ENCODE measurements at regions not wholly inside any gene's neighbourhood (a gene's known extent, or its start where the extent isn't known, plus 50 kb on each side); places are given as distances from the start of the nearest gene placed in this dataset.
A peak's percentile ranks its signal among the peaks of the same experiment; 100 is the strongest.

- Histone ChIP-seq H3K14ac (ENCODE audit: low read length in 2 of 2) (no peak overlapping the region), H2BK5ac (ENCODE audit: low read depth, low read length, poor library complexity, severe bottlenecking) (no peak overlapping the region), H2BK12ac (ENCODE audit: low read length in 2 of 2) (no peak overlapping the region), H2AFZ (ENCODE audit: low read depth, low read length) (no peak overlapping the region), H3K4me1 (ENCODE audit: control insufficient read depth, insufficient read depth, low read depth, low read length) (no peaks in the 10 kb centered on the region), H3K18ac (ENCODE audit: low read depth in 1 of 2, low read length in 2 of 2) (no peak overlapping the region), H3K4ac (ENCODE audit: low read depth in 1 of 2, low read length in 2 of 2) (no peak overlapping the region), H3K23ac (ENCODE audit: low read length in 2 of 2) (no peak overlapping the region), H3K79me1 (replicated peaks; ENCODE audit: low read length, poor library complexity, severe bottlenecking) (no peaks in the 10 kb centered on the region), H3K36me3 (ENCODE audit: control insufficient read depth in 1 of 2, insufficient read depth in 2 of 2, low read depth in 1 of 2, low read length in 2 of 2) (no peaks in the 10 kb centered on the region), H2BK15ac (ENCODE audit: low read depth, poor library complexity, severe bottlenecking) (no peak overlapping the region), H3K27me3 (ENCODE audit: control insufficient read depth in 1 of 2, insufficient read depth in 1 of 2, low read length in 2 of 2) (no peaks in the 10 kb centered on the region), H3K4me3 (ENCODE audit: insufficient read depth in 1 of 2, low read depth in 1 of 2, low read length in 2 of 2) (no peak overlapping the region), H4K8ac (ENCODE audit: low read length) (no peak overlapping the region), H2AK5ac (ENCODE audit: low read length, severe bottlenecking) (no peak overlapping the region), H4K91ac (ENCODE audit: low read length) (no peak overlapping the region), H3K27ac (ENCODE audit: low read length, poor library complexity, severe bottlenecking) (no peak overlapping the region), H3K9me3 (ENCODE audit: control insufficient read depth, low read length) (peaks cover 36% of the 10 kb centered on the region), H3K9ac (ENCODE audit: low read length) (no peak overlapping the region), H3K4me2 (ENCODE audit: low read length, poor library complexity, severe bottlenecking) (no peak overlapping the region), H2BK120ac (ENCODE audit: low read depth, low read length) (no peak overlapping the region)
- WGBS = 75% methylated on average over 3 of the region's 3 CpGs
- no peak for DNase-seq
Observed at GRCh38 chr18:71919211-71919610, 624.9 kb downstream of the CBLN2 start.

- H2BK120ac ChIP-seq (ENCODE audit: low read depth, low read length) = no peak overlapping the region
- H3K79me1 ChIP-seq (replicated peaks; ENCODE audit: low read length, poor library complexity, severe bottlenecking) = no peaks in the 10 kb centered on the region
- peaks cover 5% of the 10 kb centered on the region for H3K9me3 ChIP-seq (ENCODE audit: control insufficient read depth, low read length)
- H2BK5ac ChIP-seq (ENCODE audit: low read depth, low read length, poor library complexity, severe bottlenecking) = no peak overlapping the region
- no peaks in the 10 kb centered on the region for H3K4me1 ChIP-seq (ENCODE audit: control insufficient read depth, insufficient read depth, low read depth, low read length)
- no peak overlapping the region for H3K4ac ChIP-seq (ENCODE audit: low read depth in 1 of 2, low read length in 2 of 2)
- 100% methylated on average over 1 of the region's 1 CpG for WGBS
- no peak overlapping the region for H2BK12ac ChIP-seq (ENCODE audit: low read length in 2 of 2)
- no peak overlapping the region for H2BK15ac ChIP-seq (ENCODE audit: low read depth, poor library complexity, severe bottlenecking)
- H3K18ac ChIP-seq (ENCODE audit: low read depth in 1 of 2, low read length in 2 of 2) = no peak overlapping the region
- no peaks in the 10 kb centered on the region for H3K27me3 ChIP-seq (ENCODE audit: control insufficient read depth in 1 of 2, insufficient read depth in 1 of 2, low read length in 2 of 2)
- no peak overlapping the region for H3K4me2 ChIP-seq (ENCODE audit: low read length, poor library complexity, severe bottlenecking)
- H3K27ac ChIP-seq (ENCODE audit: low read length, poor library complexity, severe bottlenecking) = no peak overlapping the region
- H3K36me3 ChIP-seq (ENCODE audit: control insufficient read depth in 1 of 2, insufficient read depth in 2 of 2, low read depth in 1 of 2, low read length in 2 of 2) = no peaks in the 10 kb centered on the region
- no peak overlapping the region for H4K8ac ChIP-seq (ENCODE audit: low read length)
- no peak overlapping the region for H2AFZ ChIP-seq (ENCODE audit: low read depth, low read length)
- no peak overlapping the region for H4K91ac ChIP-seq (ENCODE audit: low read length)
- no peak overlapping the region for H3K9ac ChIP-seq (ENCODE audit: low read length)
- no peak overlapping the region for H2AK5ac ChIP-seq (ENCODE audit: low read length, severe bottlenecking)
- DNase-seq = no peak
- no peak overlapping the region for H3K14ac ChIP-seq (ENCODE audit: low read length in 2 of 2)
- H3K4me3 ChIP-seq (ENCODE audit: insufficient read depth in 1 of 2, low read depth in 1 of 2, low read length in 2 of 2) = no peak overlapping the region
- H3K23ac ChIP-seq (ENCODE audit: low read length in 2 of 2) = no peak overlapping the region
Observed at GRCh38 chr18:71913641-71914040, 630.5 kb downstream of the CBLN2 start.

GRCh38 chr18:71902482-71902881, 641.7 kb downstream of the CBLN2 start:
- Histone ChIP-seq H3K4me1 (ENCODE audit: control insufficient read depth, insufficient read depth, low read depth, low read length) (no peaks in the 10 kb centered on the region), H3K27ac (ENCODE audit: low read length, poor library complexity, severe bottlenecking) (no peak overlapping the region), H2BK5ac (ENCODE audit: low read depth, low read length, poor library complexity, severe bottlenecking) (no peak overlapping the region)

GRCh38 chr18:71899707-71900472, 644.3 kb downstream of the CBLN2 start:
- H2AFZ ChIP-seq (ENCODE audit: low read depth, low read length) = no peak overlapping the region
- peak overlapping the region in 1 of 2 experiments; percentile 8 for H3K4me3 ChIP-seq (ENCODE audit: insufficient read depth in 1 of 2, low read depth in 1 of 2, low read length in 2 of 2)
- WGBS = 71% methylated on average over 8 of the region's 8 CpGs
- H3K79me1 ChIP-seq (replicated peaks; ENCODE audit: low read length, poor library complexity, severe bottlenecking) = no peaks in the 10 kb centered on the region
- no peaks in the 10 kb centered on the region for H3K4me1 ChIP-seq (ENCODE audit: control insufficient read depth, insufficient read depth, low read depth, low read length)
- H4K8ac ChIP-seq (ENCODE audit: low read length) = no peak overlapping the region
- H3K27me3 ChIP-seq (ENCODE audit: control insufficient read depth in 1 of 2, insufficient read depth in 1 of 2, low read length in 2 of 2) = no peaks in the 10 kb centered on the region
- no peak overlapping the region for H3K14ac ChIP-seq (ENCODE audit: low read length in 2 of 2)
- no peak overlapping the region for H2BK120ac ChIP-seq (ENCODE audit: low read depth, low read length)
- H4K91ac ChIP-seq (ENCODE audit: low read length) = no peak overlapping the region
- H3K4ac ChIP-seq (ENCODE audit: low read depth in 1 of 2, low read length in 2 of 2) = no peak overlapping the region
- DNase-seq = no peak
- H2BK5ac ChIP-seq (ENCODE audit: low read depth, low read length, poor library complexity, severe bottlenecking) = no peak overlapping the region
- no peak overlapping the region for H3K23ac ChIP-seq (ENCODE audit: low read length in 2 of 2)
- no peak overlapping the region for H3K27ac ChIP-seq (ENCODE audit: low read length, poor library complexity, severe bottlenecking)
- H2BK15ac ChIP-seq (ENCODE audit: low read depth, poor library complexity, severe bottlenecking) = no peak overlapping the region
- H3K36me3 ChIP-seq (ENCODE audit: control insufficient read depth in 1 of 2, insufficient read depth in 2 of 2, low read depth in 1 of 2, low read length in 2 of 2) = no peaks in the 10 kb centered on the region
- H3K18ac ChIP-seq (ENCODE audit: low read depth in 1 of 2, low read length in 2 of 2) = no peak overlapping the region
- no peak overlapping the region for H2AK5ac ChIP-seq (ENCODE audit: low read length, severe bottlenecking)
- no peak overlapping the region for H2BK12ac ChIP-seq (ENCODE audit: low read length in 2 of 2)
- H3K9me3 ChIP-seq (ENCODE audit: control insufficient read depth, low read length) = peaks cover 8% of the 10 kb centered on the region
- H3K9ac ChIP-seq (ENCODE audit: low read length) = no peak overlapping the region
- H3K4me2 ChIP-seq (ENCODE audit: low read length, poor library complexity, severe bottlenecking) = no peak overlapping the region

More at GRCh38 chr18:71902482-71902881, 641.7 kb downstream of the CBLN2 start:
- no peak overlapping the region for H2BK12ac ChIP-seq (ENCODE audit: low read length in 2 of 2)
- H3K18ac ChIP-seq (ENCODE audit: low read depth in 1 of 2, low read length in 2 of 2) = no peak overlapping the region
- H3K4ac ChIP-seq (ENCODE audit: low read depth in 1 of 2, low read length in 2 of 2) = no peak overlapping the region
- no peak for DNase-seq
- H3K4me3 ChIP-seq (ENCODE audit: insufficient read depth in 1 of 2, low read depth in 1 of 2, low read length in 2 of 2) = no peak overlapping the region
- H2AK5ac ChIP-seq (ENCODE audit: low read length, severe bottlenecking) = no peak overlapping the region
- no peak overlapping the region for H3K14ac ChIP-seq (ENCODE audit: low read length in 2 of 2)
- H2AFZ ChIP-seq (ENCODE audit: low read depth, low read length) = no peak overlapping the region
- no peak overlapping the region for H3K9ac ChIP-seq (ENCODE audit: low read length)
- no peak overlapping the region for H2BK15ac ChIP-seq (ENCODE audit: low read depth, poor library complexity, severe bottlenecking)
- no peaks in the 10 kb centered on the region for H3K36me3 ChIP-seq (ENCODE audit: control insufficient read depth in 1 of 2, insufficient read depth in 2 of 2, low read depth in 1 of 2, low read length in 2 of 2)
- no peak overlapping the region for H4K8ac ChIP-seq (ENCODE audit: low read length)
- no peak overlapping the region for H3K4me2 ChIP-seq (ENCODE audit: low read length, poor library complexity, severe bottlenecking)
- H3K79me1 ChIP-seq (replicated peaks; ENCODE audit: low read length, poor library complexity, severe bottlenecking) = no peaks in the 10 kb centered on the region
- H2BK120ac ChIP-seq (ENCODE audit: low read depth, low read length) = no peak overlapping the region
- H3K23ac ChIP-seq (ENCODE audit: low read length in 2 of 2) = no peak overlapping the region
- H3K9me3 ChIP-seq (ENCODE audit: control insufficient read depth, low read length) = peaks cover 5% of the 10 kb centered on the region
- H3K27me3 ChIP-seq (ENCODE audit: control insufficient read depth in 1 of 2, insufficient read depth in 1 of 2, low read length in 2 of 2) = no peaks in the 10 kb centered on the region
- WGBS = no CpG with 5 or more reads among the region's 1 CpG
- H4K91ac ChIP-seq (ENCODE audit: low read length) = no peak overlapping the region

All from mesenchymal stem cell (in vitro differentiated cells and primary cell).